WERI-Rb-1 (cell line): ENCODE measurements at regions not wholly inside any gene's neighbourhood (a gene's known extent, or its start where the extent isn't known, plus 50 kb on each side); places are given as distances from the start of the nearest gene placed in this dataset.

ENCODE experiments used
- DNase-seq: peaks from one replicate; pipeline ENCODE4 v3.0.0-alpha.2; 2020
- H3K27ac ChIP-seq: fragments of 250-450 bp; sonication (Bioruptor Pico); 2 replicates; pipeline ENCODE4 v1.5.1; 2020; ENCODE audit warnings: mild to moderate bottlenecking, moderate library complexity
- H3K27me3 ChIP-seq: fragments of 250-450 bp; sonication (Bioruptor Pico); 2 replicates; pipeline ENCODE4 v1.5.1; 2021; ENCODE audit warnings: mild to moderate bottlenecking, low read depth, moderate library complexity; ENCODE audit not compliant: insufficient read depth, severe bottlenecking
- H3K36me3 ChIP-seq: fragments of 250-450 bp; sonication (Bioruptor Pico); 2 replicates; pipeline ENCODE4 v1.5.1; 2020; ENCODE audit warnings: mild to moderate bottlenecking, moderate library complexity
- H3K4me3 ChIP-seq: 2 replicates; pipeline ENCODE4 v1.5.1; 2011; ENCODE audit warnings: low read depth, mild to moderate bottlenecking, control low read depth, low read length
- H3K9me3 ChIP-seq: fragments of 250-450 bp; sonication (Bioruptor Pico); 2 replicates; pipeline ENCODE4 v1.5.1; 2021; ENCODE audit warnings: mild to moderate bottlenecking, moderate library complexity; ENCODE audit not compliant: severe bottlenecking
- CTCF ChIP-seq: IDR thresholded peaks from 2 replicates; pipeline ENCODE4 v1.5.1; 2011; ENCODE audit warnings: low read depth, mild to moderate bottlenecking, control low read depth, inconsistent platforms, low read length

- Histone ChIP-seq H3K27ac (no peak overlapping the region), H3K4me3 (no peak overlapping the region), H3K27me3 (no peaks in the 10 kb centered on the region), H3K36me3 (no peaks in the 10 kb centered on the region), H3K9me3 (no peaks in the 10 kb centered on the region)
- TF ChIP-seq CTCF: no peak
- no peak for DNase-seq
Observed at GRCh38 chr9:89664010-89664409, 59.2 kb downstream of the GADD45G start.

- TF ChIP-seq CTCF: no peak
- Histone ChIP-seq H3K27me3 (no peaks in the 10 kb centered on the region), H3K27ac (no peak overlapping the region)
Observed at GRCh38 chr9:89664896-89665329, 60.1 kb downstream of the GADD45G start.

GRCh38 chr9:89666364-89666763, 61.6 kb downstream of the GADD45G start:
- H3K4me3 ChIP-seq: no peak overlapping the region
- no peaks in the 10 kb centered on the region for H3K9me3 ChIP-seq
- no peak for TF ChIP-seq CTCF
- H3K36me3 ChIP-seq: no peaks in the 10 kb centered on the region
- no peak overlapping the region for H3K27ac ChIP-seq
- no peak for DNase-seq
- no peaks in the 10 kb centered on the region for H3K27me3 ChIP-seq

More at GRCh38 chr9:89664896-89665329, 60.1 kb downstream of the GADD45G start:
- DNase-seq: no peak
- no peaks in the 10 kb centered on the region for H3K9me3 ChIP-seq
- no peaks in the 10 kb centered on the region for H3K36me3 ChIP-seq
- no peak overlapping the region for H3K4me3 ChIP-seq

GRCh38 chr9:89666950-89667349, 62.1 kb downstream of the GADD45G start:
- H3K36me3 ChIP-seq: no peaks in the 10 kb centered on the region
- TF ChIP-seq CTCF: no peak
- no peak for DNase-seq
- H3K4me3 ChIP-seq: no peak overlapping the region
- no peaks in the 10 kb centered on the region for H3K27me3 ChIP-seq
- H3K27ac ChIP-seq: no peak overlapping the region
- no peaks in the 10 kb centered on the region for H3K9me3 ChIP-seq

GRCh38 chr9:89667726-89668125, 62.9 kb downstream of the GADD45G start:
- no peak for DNase-seq
- Histone ChIP-seq H3K27ac (no peak overlapping the region), H3K9me3 (no peaks in the 10 kb centered on the region)

More at GRCh38 chr9:89667726-89668125, 62.9 kb downstream of the GADD45G start:
- Histone ChIP-seq H3K36me3 (no peaks in the 10 kb centered on the region), H3K4me3 (no peak overlapping the region), H3K27me3 (no peaks in the 10 kb centered on the region)
- TF ChIP-seq CTCF: no peak
